HepG2 (cell line): ENCODE measurements at regions not wholly inside any gene's neighbourhood (a gene's known extent, or its start where the extent isn't known, plus 50 kb on each side); places are given as distances from the start of the nearest gene placed in this dataset.

Experiments
- ATAC-seq: fragments of 200-7000 bp; cut with Tn5 transposase; 3 replicates; pipeline ENCODE4 v1.9.1; 2020; ENCODE audit warnings: mild to moderate bottlenecking, moderate library complexity
- BruUV-seq: library from RNA; stranded (reverse); fragments of 400-500 nt; replicated peaks from 2 replicates; lab custom pipeline; 2021; lab: Mats Ljungman, UMichigan
- CTCF ChIA-PET: fragments of 300-600 bp; formaldehyde crosslinking; extraction: SDS; loops from one replicate; lab custom pipeline; 2021; ENCODE audit warnings: low total read pairs, inconsistent platforms, low intra/inter-chr PET ratio; lab: Yijun Ruan, JAX
- POLR2A ChIA-PET: fragments of 350-600 bp; sonication (Branson Sonifier 250); formaldehyde crosslinking; loops from one replicate; lab custom pipeline; 2020; ENCODE audit warnings: antibody characterized with exemption, inconsistent platforms; lab: Yijun Ruan, JAX
- DNase-seq: peaks from one replicate; pipeline ENCODE4 v3.0.0-alpha.2; 2015; ENCODE audit warnings: low spot score
- FAIRE-seq: peaks from 3 replicates; lab custom pipeline; 2011; peaks lifted over from hg19 to GRCh38; lab: Jason Lieb, UNC
- H2AFZ ChIP-seq: one replicate; pipeline ENCODE4 v1.6.1; 2011; ENCODE audit warnings: low read length, inconsistent platforms
- H3K27ac ChIP-seq: fragments of 300-600 bp; 3 replicates; pipeline ENCODE4 v1.8.0; 2011; ENCODE audit warnings: mixed run types, mild to moderate bottlenecking, mixed read lengths, low read length, inconsistent platforms; ENCODE audit not compliant: insufficient read depth; ENCODE audit errors: extremely low read length
- H3K27me3 ChIP-seq, 2 experiments: fragments of 200-600 bp in 1 of 2; 2 replicates in 1 of 2; 3 replicates in 1 of 2; pipeline versions ENCODE4 v1.6.0 to v1.8.0; 2011; ENCODE audit warnings: low read length in 2 of 2, mild to moderate bottlenecking in 2 of 2, moderate library complexity in 2 of 2, inconsistent platforms in 1 of 2; ENCODE audit not compliant: insufficient read depth in 2 of 2, control insufficient read depth in 1 of 2
- H3K36me3 ChIP-seq, 2 experiments: fragments of 200-600 bp in 1 of 2; replicated peaks in 1 of 2; 2 replicates in 1 of 2; 3 replicates in 1 of 2; pipeline versions ENCODE4 v1.5.1 to v1.8.0; 2011; ENCODE audit warnings: low read length in 2 of 2, inconsistent platforms in 1 of 2; ENCODE audit not compliant: insufficient read depth in 2 of 2, control insufficient read depth in 1 of 2
- H3K4me1 ChIP-seq: 2 replicates; pipeline ENCODE4 v1.5.1; 2012; ENCODE audit warnings: low read length, inconsistent platforms; ENCODE audit not compliant: insufficient read depth
- H3K4me2 ChIP-seq: 2 replicates; pipeline ENCODE4 v1.6.0; 2011; ENCODE audit warnings: low read depth, low read length, inconsistent platforms
- H3K4me3 ChIP-seq, 3 experiments: fragments of 200-600 bp in 1 of 3; sonication (generic), shearing (Covaris generic) in 1 of 3; replicated peaks in 1 of 3; 2 replicates each; pipeline ENCODE4 v1.5.1; 2011 to 2016; ENCODE audit warnings: low read length in 3 of 3, inconsistent platforms in 2 of 3, low read depth in 2 of 3, mild to moderate bottlenecking in 2 of 3, control low read depth in 1 of 3, mixed read lengths in 1 of 3; ENCODE audit not compliant: insufficient read depth in 1 of 3
- H3K79me2 ChIP-seq: one replicate; pipeline ENCODE4 v1.6.1; 2011; ENCODE audit warnings: low read length, inconsistent platforms; ENCODE audit not compliant: insufficient read depth
- H3K9ac ChIP-seq: 2 replicates; pipeline ENCODE4 v1.6.0; 2011; ENCODE audit warnings: mild to moderate bottlenecking, low read depth, low read length, inconsistent platforms; ENCODE audit not compliant: insufficient read depth
- H3K9me3 ChIP-seq: 2 replicates; pipeline ENCODE4 v1.5.1; 2012; ENCODE audit warnings: mild to moderate bottlenecking, low read length
- H4K20me1 ChIP-seq: 2 replicates; pipeline ENCODE4 v1.6.0; 2011; ENCODE audit warnings: inconsistent platforms, mild to moderate bottlenecking, low read length, moderate library complexity; ENCODE audit not compliant: insufficient read depth
- CC2D1A ChIP-seq: sonication (generic); formaldehyde crosslinking; IDR thresholded peaks from 2 replicates; pipeline ENCODE4 v1.8.1; 2023; ENCODE audit warnings: mild to moderate bottlenecking, missing genetic modification reagents
- GMEB1 ChIP-seq: sonication (generic); formaldehyde crosslinking; IDR thresholded peaks from 2 replicates; pipeline ENCODE4 v1.5.1; 2020; ENCODE audit warnings: missing genetic modification reagents, mild to moderate bottlenecking, borderline replicate concordance
- LBX2 ChIP-seq: sonication (generic); formaldehyde crosslinking; IDR thresholded peaks from 2 replicates; pipeline ENCODE4 v1.5.0; 2020; ENCODE audit warnings: missing genetic modification reagents, mild to moderate bottlenecking, borderline replicate concordance
- NR0B2 ChIP-seq: sonication (generic); formaldehyde crosslinking; IDR thresholded peaks from 2 replicates; pipeline ENCODE4 v1.4.0; 2020; ENCODE audit warnings: mild to moderate bottlenecking, missing genetic modification reagents
- SP1 ChIP-seq, 2 experiments: fragments of 450-650 bp in 1 of 2; sonication (generic) in 1 of 2; formaldehyde crosslinking in 1 of 2; IDR thresholded peaks; 2 replicates each; pipeline versions ENCODE4 v1.4.0 to v1.6.1; 2016 to 2020; ENCODE audit warnings: missing genetic modification reagents in 1 of 2
- SYNCRIP ChIP-seq: fragments of 200-400 bp; formaldehyde crosslinking; IDR thresholded peaks from 2 replicates; pipeline ENCODE4 v1.6.1; 2018; ENCODE audit warnings: mild to moderate bottlenecking, low read depth, low read length; ENCODE audit not compliant: insufficient read depth
- WGBS: methylation state at CpG from one replicate; pipeline ENCODE4 v1.1.6; 2017; ENCODE audit warnings: low lambda C conversion rate; 5-methylcytosine and 5-hydroxymethylcytosine counted together
- in situ Hi-C: cut with HindIII; loops from 2 replicates; pipeline ENCODE4 v1.10.0; 2017; ENCODE audit warnings: low pct_unique_long_range_greater_than_20kb; ENCODE audit not compliant: extremely low pct_ligation_motif_present
- intact Hi-C: fragments of 100-400 bp; cut with micrococcal nuclease; formaldehyde crosslinking; loops from one replicate; pipeline ENCODE4 v1.10.0; 2022; ENCODE audit not compliant: unreplicated experiment

- H2AFZ ChIP-seq = no peak overlapping the region
- no peaks in the 10 kb centered on the region for H4K20me1 ChIP-seq
- H3K27ac ChIP-seq = no peak overlapping the region
- TF ChIP-seq SYNCRIP (no peak), SP1 (IDR thresholded peaks at IDR 0.05) (no peak), SP1 (CRISPR knock-in tag; IDR thresholded peaks at IDR 0.05) (no peak), CC2D1A (no peak), GMEB1 (no peak), NR0B2 (CRISPR knock-in tag) (no peak), LBX2 (no peak)
- FAIRE-seq = no peak
- H3K4me2 ChIP-seq = no peak overlapping the region
- no peak for DNase-seq
- H3K4me3 ChIP-seq = no peak overlapping the region
- POLR2A ChIA-PET = no interaction called here
- no peak overlapping the region for H3K9ac ChIP-seq
- no TSS peak for BruUV-seq
- ATAC-seq = no peak
- H3K36me3 ChIP-seq = no peaks in the 10 kb centered on the region
- WGBS = 24% methylated on average over 1 of the region's 1 CpG
- CTCF ChIA-PET = no interaction called here
- H3K4me1 ChIP-seq = peaks cover under 1% of the 10 kb centered on the region; the same call in 1 of the 2 replicates
- H3K9me3 ChIP-seq = no peaks in the 10 kb centered on the region
- H3K27me3 ChIP-seq = peaks cover 0 to 5% of the 10 kb centered on the region in 2 experiments; a peak in 1 of 5 replicates
- H3K79me2 ChIP-seq = no peaks in the 10 kb centered on the region
- in situ Hi-C loops = no loop called here
- intact Hi-C loops = no loop called here
These were observed 153.8 kb upstream of the AKR1E2 start for GRCh38 chr10:4672201-4672600.
